HG02759 (cell line): ENCODE measurements at regions not wholly inside any gene's neighbourhood (a gene's known extent, or its start where the extent isn't known, plus 50 kb on each side); places are given as distances from the start of the nearest gene placed in this dataset.
"Not testable (repeated sequence)": the region's sequence is repeated elsewhere in the genome, so short reads cannot be mapped to it uniquely, and the experiment has no call there.

Experiments used
- ATAC-seq: cut with Tn5 transposase; IDR thresholded peaks from one replicate; pipeline ENCODE4 v1.9.1; 2021; ENCODE audit warnings: mild to moderate bottlenecking, moderate library complexity; ENCODE audit not compliant: unreplicated experiment

- ATAC-seq, result no peak
These were observed 503.0 kb downstream of the NTRK3 start for GRCh38 chr15:87753539-87753938.

GRCh38 chr15:87752250-87752951, 504.1 kb downstream of the NTRK3 start:
- no peak for ATAC-seq

GRCh38 chr15:87748483-87748882, 508.1 kb downstream of the NTRK3 start:
- ATAC-seq, result no peak

GRCh38 chr15:87747087-87747486, 509.5 kb downstream of the NTRK3 start:
- no peak for ATAC-seq

- no peak for ATAC-seq
These were observed 510.2 kb downstream of the NTRK3 start for GRCh38 chr15:87746333-87746732.

GRCh38 chr15:87744815-87745214, 511.7 kb downstream of the NTRK3 start:
- no peak for ATAC-seq

GRCh38 chr15:87743562-87743961, 513.0 kb downstream of the NTRK3 start:
- ATAC-seq, result no peak

GRCh38 chr15:87741350-87741749, 515.2 kb downstream of the NTRK3 start:
- no peak for ATAC-seq

GRCh38 chr15:87740655-87741344, 515.7 kb downstream of the NTRK3 start:
- no peak for ATAC-seq

GRCh38 chr15:87739866-87740265, 516.7 kb downstream of the NTRK3 start:
- ATAC-seq, result no peak

- ATAC-seq, result no peak
These were observed 517.5 kb downstream of the NTRK3 start for GRCh38 chr15:87739081-87739480.

GRCh38 chr15:87737460-87737859, 519.1 kb downstream of the NTRK3 start:
- not testable (repeated sequence) for ATAC-seq

- no peak for ATAC-seq
These were observed 519.6 kb downstream of the NTRK3 start for GRCh38 chr15:87736891-87737389.

- ATAC-seq, result no peak
These were observed 520.1 kb downstream of the NTRK3 start for GRCh38 chr15:87736401-87736800.

- no peak for ATAC-seq
These were observed 521.0 kb downstream of the NTRK3 start for GRCh38 chr15:87735522-87735921.

- ATAC-seq, result no peak
These were observed 521.8 kb downstream of the NTRK3 start for GRCh38 chr15:87734571-87735373.

GRCh38 chr15:87733977-87734376, 522.6 kb downstream of the NTRK3 start:
- ATAC-seq, result no peak

GRCh38 chr15:87733541-87733941, 523.0 kb downstream of the NTRK3 start:
- ATAC-seq, result no peak

GRCh38 chr15:87732976-87733375, 523.6 kb downstream of the NTRK3 start:
- no peak for ATAC-seq

- ATAC-seq, result no peak
These were observed 524.9 kb downstream of the NTRK3 start for GRCh38 chr15:87731630-87732029.

- no peak for ATAC-seq
These were observed 525.8 kb downstream of the NTRK3 start for GRCh38 chr15:87730706-87731105.

- ATAC-seq, result no peak
These were observed 527.5 kb downstream of the NTRK3 start for GRCh38 chr15:87728998-87729397.
